HL-60 (cell line): ENCODE measurements at regions not wholly inside any gene's neighbourhood (a gene's known extent, or its start where the extent isn't known, plus 50 kb on each side); places are given as distances from the start of the nearest gene placed in this dataset.

Source experiments
- DNase-seq, 2 experiments: peaks; one replicate each; pipeline ENCODE4 v3.0.0-alpha.2; 2010 to 2020; ENCODE audit warnings: low read depth in 1 of 2, low spot score in 1 of 2
- H3K27ac ChIP-seq: fragments of 250-450 bp; sonication (Bioruptor Pico); replicated peaks from 2 replicates; pipeline ENCODE4 v1.5.1; 2020; ENCODE audit warnings: mild to moderate bottlenecking, moderate library complexity
- H3K27me3 ChIP-seq: fragments of 250-450 bp; sonication (Bioruptor Pico); 2 replicates; pipeline ENCODE4 v1.5.1; 2021; ENCODE audit warnings: mild to moderate bottlenecking, moderate library complexity; ENCODE audit not compliant: insufficient read depth, poor library complexity, severe bottlenecking
- H3K4me3 ChIP-seq: replicated peaks from 2 replicates; pipeline ENCODE4 v1.5.1; 2011; ENCODE audit warnings: mild to moderate bottlenecking, control low read depth, low read length; ENCODE audit not compliant: insufficient read depth
- CTCF ChIP-seq: IDR thresholded peaks from one replicate; pipeline ENCODE4 v1.5.1; 2011; ENCODE audit warnings: low read length, control low read depth, inconsistent platforms; ENCODE audit not compliant: insufficient read depth
- GABPA ChIP-seq: IDR thresholded peaks from 2 replicates; pipeline ENCODE4 v1.6.1; 2012; ENCODE audit warnings: low read depth
- POLR2AphosphoS5 ChIP-seq: IDR thresholded peaks from 2 replicates; pipeline ENCODE4 v1.6.1; 2012; ENCODE audit warnings: low read depth
- SPI1 ChIP-seq: IDR thresholded peaks from 2 replicates; pipeline ENCODE4 v1.6.1; 2012; ENCODE audit warnings: low read depth, mild to moderate bottlenecking, borderline replicate concordance
- TF ChIP-seq, protein P1 (sequence below): IDR thresholded peaks from 2 replicates; pipeline ENCODE4 v1.6.1; 2012; ENCODE audit warnings: low read depth; ENCODE audit not compliant: insufficient replicate concordance

DNA sequence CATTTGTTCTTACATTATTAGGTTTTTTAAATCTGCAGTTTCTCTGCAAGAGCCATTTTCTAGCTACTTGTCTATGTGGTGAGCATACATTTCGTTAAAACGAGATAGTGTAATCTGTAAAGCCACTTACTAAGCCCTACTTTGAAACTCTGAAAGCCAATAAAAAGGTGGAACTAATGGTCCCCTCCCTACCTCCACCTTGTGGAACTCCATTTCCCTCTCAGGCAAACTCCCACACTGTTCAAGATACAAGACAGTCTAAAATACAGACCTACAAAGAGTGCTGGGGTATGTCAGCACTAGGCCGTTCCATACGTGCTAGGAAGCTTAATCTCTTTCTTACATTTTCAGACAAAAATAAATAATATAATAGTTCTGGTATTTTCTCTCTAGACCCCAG, 74.1 kb downstream of the DUSP6 start:
- H3K27me3 ChIP-seq: no peaks in the 10 kb centered on the region
- no peak overlapping the region for H3K27ac ChIP-seq
- TF ChIP-seq SPI1: no peak
- TF ChIP-seq, protein P1, sequence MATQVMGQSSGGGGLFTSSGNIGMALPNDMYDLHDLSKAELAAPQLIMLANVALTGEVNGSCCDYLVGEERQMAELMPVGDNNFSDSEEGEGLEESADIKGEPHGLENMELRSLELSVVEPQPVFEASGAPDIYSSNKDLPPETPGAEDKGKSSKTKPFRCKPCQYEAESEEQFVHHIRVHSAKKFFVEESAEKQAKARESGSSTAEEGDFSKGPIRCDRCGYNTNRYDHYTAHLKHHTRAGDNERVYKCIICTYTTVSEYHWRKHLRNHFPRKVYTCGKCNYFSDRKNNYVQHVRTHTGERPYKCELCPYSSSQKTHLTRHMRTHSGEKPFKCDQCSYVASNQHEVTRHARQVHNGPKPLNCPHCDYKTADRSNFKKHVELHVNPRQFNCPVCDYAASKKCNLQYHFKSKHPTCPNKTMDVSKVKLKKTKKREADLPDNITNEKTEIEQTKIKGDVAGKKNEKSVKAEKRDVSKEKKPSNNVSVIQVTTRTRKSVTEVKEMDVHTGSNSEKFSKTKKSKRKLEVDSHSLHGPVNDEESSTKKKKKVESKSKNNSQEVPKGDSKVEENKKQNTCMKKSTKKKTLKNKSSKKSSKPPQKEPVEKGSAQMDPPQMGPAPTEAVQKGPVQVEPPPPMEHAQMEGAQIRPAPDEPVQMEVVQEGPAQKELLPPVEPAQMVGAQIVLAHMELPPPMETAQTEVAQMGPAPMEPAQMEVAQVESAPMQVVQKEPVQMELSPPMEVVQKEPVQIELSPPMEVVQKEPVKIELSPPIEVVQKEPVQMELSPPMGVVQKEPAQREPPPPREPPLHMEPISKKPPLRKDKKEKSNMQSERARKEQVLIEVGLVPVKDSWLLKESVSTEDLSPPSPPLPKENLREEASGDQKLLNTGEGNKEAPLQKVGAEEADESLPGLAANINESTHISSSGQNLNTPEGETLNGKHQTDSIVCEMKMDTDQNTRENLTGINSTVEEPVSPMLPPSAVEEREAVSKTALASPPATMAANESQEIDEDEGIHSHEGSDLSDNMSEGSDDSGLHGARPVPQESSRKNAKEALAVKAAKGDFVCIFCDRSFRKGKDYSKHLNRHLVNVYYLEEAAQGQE: no peak
- TF ChIP-seq CTCF: no peak
- no peak for TF ChIP-seq POLR2AphosphoS5
- TF ChIP-seq GABPA: no peak
- no peak overlapping the region for H3K4me3 ChIP-seq
- DNase-seq: no peak

DNA sequence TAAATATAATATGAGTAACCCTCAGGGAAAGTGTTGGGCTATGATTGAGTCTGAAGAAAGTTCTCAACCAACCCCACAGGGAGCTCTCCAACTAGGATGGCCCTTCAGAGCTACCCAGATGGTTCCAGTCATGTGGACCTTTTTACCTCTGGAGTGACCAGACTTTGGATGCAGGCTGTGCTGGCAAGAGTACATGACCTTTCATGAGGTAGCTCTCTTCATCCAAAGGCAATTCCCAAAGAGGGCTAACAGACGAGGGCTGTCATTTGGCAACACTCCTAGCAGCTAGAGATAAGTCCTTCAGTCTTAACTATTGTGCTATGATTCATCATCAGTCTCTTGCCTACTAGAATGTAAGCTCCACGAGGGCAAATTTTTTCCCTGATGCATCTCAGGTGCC, 75.4 kb downstream of the DUSP6 start:
- H3K4me3 ChIP-seq: no peak overlapping the region
- no peak for DNase-seq
- H3K27me3 ChIP-seq: no peaks in the 10 kb centered on the region
- H3K27ac ChIP-seq: no peak overlapping the region
- TF ChIP-seq, protein P1: no peak
- TF ChIP-seq GABPA (no peak), SPI1 (no peak), POLR2AphosphoS5 (no peak)

DNA sequence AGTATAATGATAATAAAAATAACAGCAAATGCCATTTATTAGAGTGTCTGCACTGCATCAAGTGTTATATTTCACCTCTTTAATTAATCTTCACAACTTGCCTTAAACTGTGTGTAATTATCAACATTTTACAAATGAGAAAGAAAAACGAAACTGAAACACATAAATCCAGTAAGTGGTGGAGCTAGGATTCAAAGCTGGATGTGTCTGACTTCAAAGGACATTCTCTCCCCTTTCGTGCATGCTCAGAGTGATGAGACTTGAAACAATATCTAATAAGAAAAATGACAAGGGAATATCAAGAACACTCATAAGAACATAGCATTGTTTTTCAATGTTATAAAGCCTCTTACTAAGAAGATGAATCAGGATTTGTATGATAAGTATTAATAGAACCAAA, 78.8 kb downstream of the DUSP6 start:
- no peak for DNase-seq
- Histone ChIP-seq H3K27me3 (no peaks in the 10 kb centered on the region), H3K4me3 (no peak overlapping the region), H3K27ac (no peak overlapping the region)
- TF ChIP-seq POLR2AphosphoS5: no peak
- TF ChIP-seq CTCF: no peak
- no peak for TF ChIP-seq SPI1
- no peak for TF ChIP-seq GABPA
- TF ChIP-seq, protein P1: no peak

DNA sequence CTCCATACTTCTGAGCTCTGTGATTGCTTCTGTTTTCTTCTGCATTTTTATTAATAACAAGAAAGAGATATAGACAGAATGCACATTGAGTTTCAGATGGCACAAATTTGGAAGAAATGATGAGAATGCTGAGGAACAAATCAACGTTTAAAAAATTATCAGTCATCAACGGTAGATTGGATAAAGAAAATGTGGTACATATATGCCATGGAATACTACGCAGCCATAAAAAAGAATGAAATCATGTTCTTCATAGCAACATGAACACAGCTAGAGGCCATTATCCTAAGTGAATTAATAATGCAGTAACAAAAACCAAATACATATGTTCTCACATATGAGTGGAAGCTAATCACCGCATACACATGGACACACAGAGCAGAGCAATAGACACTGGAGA, 81.8 kb downstream of the DUSP6 start:
- H3K27me3 ChIP-seq: no peaks in the 10 kb centered on the region
- no peak overlapping the region for H3K4me3 ChIP-seq
- no peak for TF ChIP-seq GABPA
- TF ChIP-seq POLR2AphosphoS5: no peak
- TF ChIP-seq, protein P1: no peak
- no peak for TF ChIP-seq SPI1
- TF ChIP-seq CTCF: no peak
- H3K27ac ChIP-seq: no peak overlapping the region
- no peak for DNase-seq
